NCI-H82 treated with DMSO at 0.1 percent for 48 hours (cell line): ENCODE measurements at regions not wholly inside any gene's neighbourhood (a gene's known extent, or its start where the extent isn't known, plus 50 kb on each side); places are given as distances from the start of the nearest gene placed in this dataset.

Source experiments
- DNase-seq: peaks from one replicate; lab custom pipeline; 2025; ENCODE audit not compliant: unreplicated experiment; lab: John Stamatoyannopoulos, UW

- no peak for DNase-seq
Measured at GRCh38 chr15:70430069-70430468, 332.4 kb upstream of the TLE3 start.

GRCh38 chr15:70429056-70429722 lies 331.5 kb upstream of the TLE3 start:
- DNase-seq: no peak

- DNase-seq: no peak
Measured at GRCh38 chr15:70428211-70428822, 330.6 kb upstream of the TLE3 start.

GRCh38 chr15:70427167-70428120 lies 329.7 kb upstream of the TLE3 start:
- DNase-seq: no peak

GRCh38 chr15:70426096-70426821 lies 328.5 kb upstream of the TLE3 start:
- DNase-seq: no peak

- no peak for DNase-seq
Measured at GRCh38 chr15:70424937-70425411, 327.3 kb upstream of the TLE3 start.

- DNase-seq: no peak
Measured at GRCh38 chr15:70423267-70423666, 325.6 kb upstream of the TLE3 start.

- DNase-seq: no peak
Measured at GRCh38 chr15:70422342-70422741, 324.6 kb upstream of the TLE3 start.

GRCh38 chr15:70420948-70421482 lies 323.3 kb upstream of the TLE3 start:
- peak; percentile 100 for DNase-seq

GRCh38 chr15:70420086-70420947 lies 322.6 kb upstream of the TLE3 start:
- no peak for DNase-seq

GRCh38 chr15:70418943-70419342 lies 321.2 kb upstream of the TLE3 start:
- peak; percentile 24 for DNase-seq

- DNase-seq: no peak
Measured at GRCh38 chr15:70417535-70417934, 319.8 kb upstream of the TLE3 start.

- no peak for DNase-seq
Measured at GRCh38 chr15:70416829-70417228, 319.1 kb upstream of the TLE3 start.

- DNase-seq: no peak
Measured at GRCh38 chr15:70415398-70415797, 317.7 kb upstream of the TLE3 start.

GRCh38 chr15:70414626-70415025 lies 316.9 kb upstream of the TLE3 start:
- DNase-seq: no peak

- no peak for DNase-seq
Measured at GRCh38 chr15:70412794-70413193, 315.1 kb upstream of the TLE3 start.

- no peak for DNase-seq
Measured at GRCh38 chr15:70411143-70411863, 313.6 kb upstream of the TLE3 start.

- no peak for DNase-seq
Measured at GRCh38 chr15:70410371-70410985, 312.8 kb upstream of the TLE3 start.

GRCh38 chr15:70409388-70409787 lies 311.7 kb upstream of the TLE3 start:
- DNase-seq: no peak
